GM23338 (cell line): ENCODE measurements at regions not wholly inside any gene's neighbourhood (a gene's known extent, or its start where the extent isn't known, plus 50 kb on each side); places are given as distances from the start of the nearest gene placed in this dataset.

ENCODE experiments used
- ATAC-seq: fragments of 200-7000 bp; cut with Tn5 transposase; 3 replicates; pipeline ENCODE4 v1.9.1; 2020
- DNase-seq: peaks from one replicate; pipeline ENCODE4 v3.0.0-alpha.2; 2015; ENCODE audit warnings: low spot score
- H2AFZ ChIP-seq: fragments of 200-600 bp; sonication (generic); 2 replicates; pipeline ENCODE4 v1.8.0; 2016; ENCODE audit warnings: antibody characterized with exemption, mild to moderate bottlenecking, moderate library complexity
- H3F3A ChIP-seq: fragments of 200-600 bp; sonication (generic); replicated peaks from 2 replicates; pipeline ENCODE4 v1.8.0; 2017; ENCODE audit warnings: antibody characterized with exemption, mixed run types, low read depth
- H3K27ac ChIP-seq: fragments of 200-600 bp; sonication (generic); 2 replicates; pipeline ENCODE4 v1.6.1; 2016; ENCODE audit warnings: low read depth
- H3K27me3 ChIP-seq: fragments of 200-600 bp; sonication (generic); 2 replicates; pipeline ENCODE4 v1.8.0; 2016; ENCODE audit warnings: mild to moderate bottlenecking, mixed run types, moderate library complexity; ENCODE audit not compliant: insufficient read depth
- H3K36me3 ChIP-seq: fragments of 200-600 bp; sonication (generic); 2 replicates; pipeline ENCODE4 v1.8.0; 2016; ENCODE audit warnings: mild to moderate bottlenecking; ENCODE audit not compliant: insufficient read depth
- H3K4me1 ChIP-seq: fragments of 200-600 bp; sonication (generic); 2 replicates; pipeline ENCODE4 v1.8.0; 2016; ENCODE audit warnings: mild to moderate bottlenecking, moderate library complexity; ENCODE audit not compliant: insufficient read depth
- H3K4me2 ChIP-seq: fragments of 200-600 bp; sonication (generic); 2 replicates; pipeline ENCODE4 v1.7.1; 2017; ENCODE audit warnings: mixed run types
- H3K4me3 ChIP-seq: fragments of 200-600 bp; sonication (generic); 2 replicates; pipeline ENCODE4 v1.6.1; 2016; ENCODE audit warnings: mixed run types
- H3K79me2 ChIP-seq: fragments of 200-600 bp; sonication (generic); replicated peaks from 2 replicates; pipeline ENCODE4 v1.8.0; 2017; ENCODE audit warnings: mild to moderate bottlenecking; ENCODE audit not compliant: insufficient read depth
- H3K9me2 ChIP-seq: fragments of 200-600 bp; sonication (generic); 2 replicates; pipeline ENCODE4 v1.8.0; 2017; ENCODE audit not compliant: insufficient read depth
- H4K20me1 ChIP-seq: fragments of 200-600 bp; sonication (generic); replicated peaks from 2 replicates; pipeline ENCODE4 v1.8.0; 2017; ENCODE audit warnings: mild to moderate bottlenecking; ENCODE audit not compliant: insufficient read depth
- H3K27ac Mint-ChIP-seq: 2 replicates; pipeline ENCODE4 v1.8.0; 2020; ENCODE audit warnings: inconsistent platforms, mild to moderate bottlenecking, moderate library complexity, mixed read lengths
- H3K27me3 Mint-ChIP-seq: 3 replicates; pipeline ENCODE4 v1.8.0; 2022; ENCODE audit warnings: low read depth, mild to moderate bottlenecking, moderate library complexity, mixed read lengths, inconsistent platforms; ENCODE audit not compliant: insufficient read depth, poor library complexity
- H3K36me3 Mint-ChIP-seq: 3 replicates; pipeline ENCODE4 v1.8.0; 2021; ENCODE audit warnings: low read depth, mild to moderate bottlenecking, inconsistent platforms, moderate library complexity, mixed read lengths
- H3K4me1 Mint-ChIP-seq: 3 replicates; pipeline ENCODE4 v1.8.0; 2020; ENCODE audit warnings: mild to moderate bottlenecking, inconsistent platforms, mixed read lengths
- H3K4me3 Mint-ChIP-seq: 3 replicates; pipeline ENCODE4 v1.8.0; 2021; ENCODE audit warnings: moderate library complexity, mild to moderate bottlenecking, inconsistent platforms, mixed read lengths
- H3K9me3 Mint-ChIP-seq: 3 replicates; pipeline ENCODE4 v1.8.0; 2020; ENCODE audit warnings: moderate library complexity, mild to moderate bottlenecking, inconsistent platforms, mixed read lengths
- CREB1 ChIP-seq: fragments of 250-450 bp; sonication (Bioruptor Pico); IDR thresholded peaks from 2 replicates; pipeline ENCODE4 v1.5.0; 2020; ENCODE audit warnings: low read depth, mild to moderate bottlenecking, moderate library complexity
- CTCF ChIP-seq, 2 experiments: fragments of 200-600 bp in 1 of 2; sonication (generic) in 1 of 2; conservative IDR thresholded peaks; 2 replicates each; pipeline versions ENCODE4 v1.5.1 to v1.6.1; 2016 to 2017; ENCODE audit warnings: antibody characterized with exemption in 2 of 2, low read depth in 2 of 2, mild to moderate bottlenecking in 2 of 2, moderate library complexity in 1 of 2
- ETS1 ChIP-seq: IDR thresholded peaks from 2 replicates; pipeline ENCODE4 v1.6.1; 2016; ENCODE audit warnings: antibody characterized with exemption
- EZH2 ChIP-seq: fragments of 200-600 bp; sonication (generic); IDR thresholded peaks from one replicate; pipeline ENCODE4 v1.8.0; 2017; ENCODE audit warnings: antibody characterized with exemption, mild to moderate bottlenecking, low read depth; ENCODE audit not compliant: unreplicated experiment
- EZH2phosphoT487 ChIP-seq: fragments of 200-600 bp; sonication (generic); IDR thresholded peaks from one replicate; pipeline ENCODE4 v1.8.1; 2018; ENCODE audit warnings: antibody characterized with exemption; ENCODE audit not compliant: unreplicated experiment
- JUNB ChIP-seq: IDR thresholded peaks from one replicate; pipeline ENCODE4 v1.6.1; 2016; ENCODE audit warnings: antibody characterized with exemption; ENCODE audit not compliant: unreplicated experiment
- NANOG ChIP-seq: IDR thresholded peaks from 2 replicates; pipeline ENCODE4 v1.6.1; 2016; ENCODE audit warnings: antibody characterized with exemption, borderline replicate concordance
- POLR2AphosphoS5 ChIP-seq: IDR thresholded peaks from 2 replicates; pipeline ENCODE4 v1.6.1; 2016; ENCODE audit warnings: antibody characterized with exemption, low read depth
- REST ChIP-seq: IDR thresholded peaks from one replicate; pipeline ENCODE4 v1.6.1; 2018; ENCODE audit warnings: antibody characterized with exemption; ENCODE audit not compliant: unreplicated experiment
- STAT1 ChIP-seq: IDR thresholded peaks from one replicate; pipeline ENCODE4 v1.6.1; 2016; ENCODE audit warnings: antibody characterized with exemption; ENCODE audit not compliant: unreplicated experiment
- ZNF114 ChIP-seq: fragments of 250-450 bp; sonication (Bioruptor Pico); IDR thresholded peaks from 2 replicates; pipeline ENCODE4 v1.5.0; 2020; ENCODE audit warnings: mild to moderate bottlenecking, moderate library complexity
- ZNF331 ChIP-seq: fragments of 250-450 bp; sonication (Bioruptor Pico); IDR thresholded peaks from 2 replicates; pipeline ENCODE4 v1.5.0; 2020; ENCODE audit warnings: low read depth, mild to moderate bottlenecking, moderate library complexity
- ZNF462 ChIP-seq: fragments of 250-450 bp; sonication (Bioruptor Pico); IDR thresholded peaks from 2 replicates; pipeline ENCODE4 v1.5.0; 2020; ENCODE audit warnings: mild to moderate bottlenecking, moderate library complexity

GRCh38 chr7:52782348-52782747 is 253.1 kb upstream of the POM121L12 start:
- Histone ChIP-seq H4K20me1 (no peaks in the 10 kb centered on the region), H3K4me3 (no peak overlapping the region), H2AFZ (no peak overlapping the region), H3K27me3 (no peaks in the 10 kb centered on the region), H3K27ac (no peak overlapping the region), H3K4me1 (no peaks in the 10 kb centered on the region), H3K79me2 (no peaks in the 10 kb centered on the region), H3K9me2 (peaks cover 6% of the 10 kb centered on the region; the same call in 1 of the 2 replicates), H3K36me3 (no peaks in the 10 kb centered on the region), H3K4me2 (no peak overlapping the region), H3F3A (no peaks in the 10 kb centered on the region)
- Mint-ChIP-seq H3K9me3 (no peaks in the 10 kb centered on the region), H3K36me3 (no peaks in the 10 kb centered on the region), H3K27me3 (no peaks in the 10 kb centered on the region), H3K4me1 (no peaks in the 10 kb centered on the region), H3K27ac (no peak overlapping the region), H3K4me3 (no peak overlapping the region)
- no peak for TF ChIP-seq ZNF462 (CRISPR knock-in tag)
- TF ChIP-seq ZNF331 (CRISPR knock-in tag) = no peak
- TF ChIP-seq EZH2phosphoT487 = no peak
- no peak for TF ChIP-seq JUNB
- no peak for TF ChIP-seq ZNF114 (CRISPR knock-in tag)
- TF ChIP-seq EZH2 = no peak
- no peak for TF ChIP-seq CREB1
- TF ChIP-seq NANOG = no peak
- no peak for TF ChIP-seq STAT1
- TF ChIP-seq ETS1 = no peak
- no peak for TF ChIP-seq CTCF (conservative IDR thresholded peaks at IDR 0.05; ENCODE audit: low read depth in 2 of 2)
- TF ChIP-seq POLR2AphosphoS5 = no peak
- TF ChIP-seq REST = no peak
- ATAC-seq (no peak), DNase-seq (no peak)
